Lower leg skin (tissue), 3 donors: ENCODE measurements at regions not wholly inside any gene's neighbourhood (a gene's known extent, or its start where the extent isn't known, plus 50 kb on each side); places are given as distances from the start of the nearest gene placed in this dataset.

ENCODE experiments used
- CTCF ChIP-seq, 3 donors: fragments of 450-650 bp; IDR thresholded peaks; one replicate each; pipeline ENCODE4 v1.5.1; 2016; ENCODE audit warnings: antibody characterized with exemption in 3 of 3, mild to moderate bottlenecking in 3 of 3, moderate library complexity in 2 of 3
- POLR2A ChIP-seq, 2 donors: fragments of 450-650 bp; IDR thresholded peaks; one replicate each; pipeline ENCODE4 v1.6.1; 2016 to 2017; ENCODE audit warnings: antibody characterized with exemption in 2 of 2, mild to moderate bottlenecking in 1 of 2, moderate library complexity in 1 of 2

GRCh38 chr10:71072823-71073210, 139.6 kb upstream of the UNC5B start:
- TF ChIP-seq CTCF (IDR thresholded peaks at IDR 0.05) (no peak), POLR2A (IDR thresholded peaks at IDR 0.05) (no peak)
